T-helper 2 cell treated with Interferon-gamma antibody and Interleukin-4, amounts not matched to agents 100 ng/mL and 5 ng/mL, for 36 hours (primary cell): ENCODE measurements at regions not wholly inside any gene's neighbourhood (a gene's known extent, or its start where the extent isn't known, plus 50 kb on each side); places are given as distances from the start of the nearest gene placed in this dataset.

ENCODE experiments used
- intact Hi-C: fragments of 100-400 bp; cut with micrococcal nuclease; formaldehyde crosslinking; loops from one replicate; pipeline ENCODE4 v1.15.1; 2023

- intact Hi-C loops: no loop called here
Measured at GRCh38 chr4:64489628-64490027, 80.4 kb upstream of the TECRL start.

- intact Hi-C loops: no loop called here
Measured at GRCh38 chr4:64479338-64479737, 70.1 kb upstream of the TECRL start.

DNA sequence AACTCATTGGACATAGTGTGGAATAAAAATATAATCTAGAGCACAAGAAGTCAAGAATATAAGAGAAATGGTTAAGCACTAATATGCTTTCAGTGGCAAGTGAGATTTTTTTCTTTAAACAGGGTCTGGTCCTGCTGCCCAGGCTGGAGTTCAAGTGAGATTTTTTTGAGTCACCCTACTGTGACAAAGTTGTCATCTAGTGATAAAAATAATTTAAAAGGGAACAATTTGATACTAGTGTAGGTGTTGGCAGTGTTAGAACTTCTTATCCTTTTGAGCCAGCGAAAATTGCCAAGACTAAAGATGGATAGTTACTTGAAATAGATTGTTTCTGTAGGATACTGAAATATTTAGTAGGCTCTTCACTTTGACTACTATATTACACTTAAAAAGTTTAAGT, 67.9 kb upstream of the TECRL start:
- intact Hi-C loops: no loop called here

GRCh38 chr4:64465263-64465662, 56.0 kb upstream of the TECRL start:
- intact Hi-C loops: no loop called here

DNA sequence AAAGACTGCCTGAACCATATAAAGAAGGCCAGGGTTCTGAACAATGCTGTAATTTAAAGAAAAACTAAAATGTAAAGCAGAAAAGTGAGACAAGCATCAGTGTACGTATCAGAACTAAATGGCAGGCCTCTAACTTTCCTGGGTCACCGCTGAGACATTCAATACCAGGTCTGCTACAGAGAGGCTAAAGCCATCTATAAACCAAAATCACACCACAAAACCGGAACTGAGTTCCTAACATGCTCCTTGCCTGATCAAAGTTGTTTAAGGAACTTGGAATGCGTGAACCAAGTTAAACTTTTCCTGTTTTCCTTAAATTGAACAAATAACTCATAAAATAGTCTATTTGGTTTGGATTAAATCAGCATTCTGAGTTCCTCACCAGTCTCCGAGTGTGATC, 55.3 kb upstream of the TECRL start:
- intact Hi-C loops: no loop called here
